IMR-90 (cell line): ENCODE measurements at regions not wholly inside any gene's neighbourhood (a gene's known extent, or its start where the extent isn't known, plus 50 kb on each side); places are given as distances from the start of the nearest gene placed in this dataset.

Experiments used
- BHLHE40 ChIP-seq: fragments of 150-350 bp; IDR thresholded peaks from 2 replicates; pipeline ENCODE4 v1.6.1; 2016; ENCODE audit warnings: mild to moderate bottlenecking, low read depth, low read length
- CEBPB ChIP-seq: IDR thresholded peaks from 2 replicates; pipeline ENCODE4 v1.6.1; 2012; ENCODE audit warnings: low read depth, low read length, improper control_type of control experiment
- CHD1 ChIP-seq: IDR thresholded peaks from 2 replicates; pipeline ENCODE4 v1.6.1; 2012; ENCODE audit warnings: low read depth, low read length, improper control_type of control experiment
- MAZ ChIP-seq: IDR thresholded peaks from 2 replicates; pipeline ENCODE4 v1.6.1; 2012; ENCODE audit warnings: low read depth, mild to moderate bottlenecking, low read length, improper control_type of control experiment, moderate library complexity, borderline replicate concordance
- NFE2L2 ChIP-seq: fragments of 150-350 bp; IDR thresholded peaks from 2 replicates; pipeline ENCODE4 v1.6.1; 2016; ENCODE audit warnings: low read depth, mild to moderate bottlenecking, low read length
- POLR2A ChIP-seq: IDR thresholded peaks from 2 replicates; pipeline ENCODE4 v1.6.1; 2012; ENCODE audit warnings: mild to moderate bottlenecking, low read depth, low read length
- RAD21 ChIP-seq: IDR thresholded peaks from 2 replicates; pipeline ENCODE4 v1.6.1; 2012; ENCODE audit warnings: low read length, improper control_type of control experiment
- RCOR1 ChIP-seq: IDR thresholded peaks from 2 replicates; pipeline ENCODE4 v1.6.1; 2012; ENCODE audit warnings: mild to moderate bottlenecking, low read length, improper control_type of control experiment; ENCODE audit not compliant: insufficient replicate concordance
- RFX5 ChIP-seq: IDR thresholded peaks from 2 replicates; pipeline ENCODE4 v1.8.0; 2012; ENCODE audit warnings: low read depth, mild to moderate bottlenecking, low read length, moderate library complexity
- SMC3 ChIP-seq: fragments of 150-350 bp; IDR thresholded peaks from 2 replicates; pipeline ENCODE4 v1.6.1; 2016; ENCODE audit warnings: low read depth, mild to moderate bottlenecking, antibody characterized with exemption, low read length, moderate library complexity
- TF ChIP-seq, protein P1 (sequence below): conservative IDR thresholded peaks from 2 replicates; pipeline ENCODE4 v1.5.1; 2012; ENCODE audit warnings: mild to moderate bottlenecking, low read depth, low read length, improper control_type of control experiment

DNA sequence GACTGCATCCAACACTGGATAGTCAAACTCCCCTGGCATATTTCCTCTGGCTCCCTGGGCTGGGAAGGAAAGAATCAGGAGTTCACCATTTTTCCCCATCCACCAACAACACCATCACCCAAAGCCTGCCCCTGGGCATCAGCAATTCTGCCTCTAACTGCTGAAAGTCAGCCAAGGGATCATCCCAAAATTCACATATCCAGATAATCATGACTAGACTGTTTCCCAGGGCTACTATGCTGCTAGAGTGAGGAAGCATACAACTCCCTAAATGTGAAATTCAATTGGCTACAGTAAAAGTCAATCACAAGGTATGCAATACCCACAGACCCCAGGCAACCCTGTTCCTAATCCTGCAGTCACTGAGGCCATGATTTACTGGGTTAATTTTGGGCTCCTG is 230.6 kb downstream of the C16orf95 start:
- TF ChIP-seq, protein P1, sequence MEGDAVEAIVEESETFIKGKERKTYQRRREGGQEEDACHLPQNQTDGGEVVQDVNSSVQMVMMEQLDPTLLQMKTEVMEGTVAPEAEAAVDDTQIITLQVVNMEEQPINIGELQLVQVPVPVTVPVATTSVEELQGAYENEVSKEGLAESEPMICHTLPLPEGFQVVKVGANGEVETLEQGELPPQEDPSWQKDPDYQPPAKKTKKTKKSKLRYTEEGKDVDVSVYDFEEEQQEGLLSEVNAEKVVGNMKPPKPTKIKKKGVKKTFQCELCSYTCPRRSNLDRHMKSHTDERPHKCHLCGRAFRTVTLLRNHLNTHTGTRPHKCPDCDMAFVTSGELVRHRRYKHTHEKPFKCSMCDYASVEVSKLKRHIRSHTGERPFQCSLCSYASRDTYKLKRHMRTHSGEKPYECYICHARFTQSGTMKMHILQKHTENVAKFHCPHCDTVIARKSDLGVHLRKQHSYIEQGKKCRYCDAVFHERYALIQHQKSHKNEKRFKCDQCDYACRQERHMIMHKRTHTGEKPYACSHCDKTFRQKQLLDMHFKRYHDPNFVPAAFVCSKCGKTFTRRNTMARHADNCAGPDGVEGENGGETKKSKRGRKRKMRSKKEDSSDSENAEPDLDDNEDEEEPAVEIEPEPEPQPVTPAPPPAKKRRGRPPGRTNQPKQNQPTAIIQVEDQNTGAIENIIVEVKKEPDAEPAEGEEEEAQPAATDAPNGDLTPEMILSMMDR: no peak
- TF ChIP-seq CHD1 (no peak), RAD21 (no peak), POLR2A (no peak), SMC3 (no peak), NFE2L2 (peak; percentile 57; the same call in 1 of the 2 replicates), MAZ (no peak), BHLHE40 (no peak), RCOR1 (no peak), RFX5 (no peak), CEBPB (no peak)
